Skin epidermis (tissue), 12 donors: ENCODE measurements at regions not wholly inside any gene's neighbourhood (a gene's known extent, or its start where the extent isn't known, plus 50 kb on each side); places are given as distances from the start of the nearest gene placed in this dataset.

Experiments
- H3K27ac ChIP-seq, 21 experiments: fragments of 200-600 bp; sonication (generic) in 11 of 21; one replicate each; pipeline ENCODE4 v1.5.0; 2020; ENCODE audit warnings: mild to moderate bottlenecking in 3 of 21, inconsistent platforms in 2 of 21, moderate library complexity in 2 of 21
- H3K4me3 ChIP-seq, 7 experiments: fragments of 200-600 bp; sonication (generic) in 2 of 7; one replicate each; pipeline ENCODE4 v1.5.0; 2020; ENCODE audit warnings: inconsistent platforms in 2 of 7, mild to moderate bottlenecking in 2 of 7, moderate library complexity in 1 of 7

- Histone ChIP-seq H3K4me3 (no peak overlapping the region), H3K27ac (peak overlapping the region in 9 of 21 experiments; percentile 29 to 81 (median 65))
These were observed 64.3 kb downstream of the MRPL14 start for GRCh38 chr6:44062771-44063560.

- H3K4me3 ChIP-seq = no peak overlapping the region
- H3K27ac ChIP-seq = peak overlapping the region in 5 of 21 experiments; percentile 29 to 76 (median 66)
These were observed 65.0 kb downstream of the MRPL14 start for GRCh38 chr6:44062105-44062770.

GRCh38 chr6:44061375-44062104 lies 65.7 kb downstream of the MRPL14 start:
- H3K27ac ChIP-seq = peak overlapping the region in 5 of 21 experiments; percentile 10 to 66 (median 30)
- H3K4me3 ChIP-seq = no peak overlapping the region

GRCh38 chr6:44060612-44061374 lies 66.5 kb downstream of the MRPL14 start:
- no peak overlapping the region for H3K4me3 ChIP-seq
- H3K27ac ChIP-seq = peak overlapping the region in 4 of 21 experiments; percentile 10 to 66 (median 42)

GRCh38 chr6:44059359-44060346 lies 67.6 kb downstream of the MRPL14 start:
- peak overlapping the region in 19 of 21 experiments; percentile 8 to 89 (median 65) for H3K27ac ChIP-seq
- no peak overlapping the region for H3K4me3 ChIP-seq

GRCh38 chr6:44058617-44059358 lies 68.5 kb downstream of the MRPL14 start:
- Histone ChIP-seq H3K4me3 (no peak overlapping the region), H3K27ac (peak overlapping the region in 20 of 21 experiments; percentile 8 to 89 (median 64))

GRCh38 chr6:44057931-44058616 lies 69.2 kb downstream of the MRPL14 start:
- no peak overlapping the region for H3K4me3 ChIP-seq
- H3K27ac ChIP-seq = peak overlapping the region in 11 of 21 experiments; percentile 37 to 79 (median 66)

- Histone ChIP-seq H3K27ac (peak overlapping the region in 10 of 21 experiments; percentile 20 to 75 (median 44)), H3K4me3 (no peak overlapping the region)
These were observed 69.9 kb downstream of the MRPL14 start for GRCh38 chr6:44057238-44057930.

- no peak overlapping the region for H3K4me3 ChIP-seq
- peak overlapping the region in 7 of 21 experiments; percentile 26 to 75 (median 47) for H3K27ac ChIP-seq
These were observed 70.6 kb downstream of the MRPL14 start for GRCh38 chr6:44056392-44057237.

GRCh38 chr6:44054721-44055559 lies 72.3 kb downstream of the MRPL14 start:
- H3K27ac ChIP-seq = peak overlapping the region in 5 of 21 experiments; percentile 28 to 69 (median 54)
- H3K4me3 ChIP-seq = no peak overlapping the region

- no peak overlapping the region for H3K4me3 ChIP-seq
- H3K27ac ChIP-seq = peak overlapping the region in 5 of 21 experiments; percentile 28 to 69 (median 54)
These were observed 73.3 kb downstream of the MRPL14 start for GRCh38 chr6:44053760-44054556.

GRCh38 chr6:44053106-44053756 lies 74.0 kb downstream of the MRPL14 start:
- Histone ChIP-seq H3K27ac (peak overlapping the region in 6 of 21 experiments; percentile 22 to 53 (median 45)), H3K4me3 (no peak overlapping the region)

GRCh38 chr6:44052419-44053023 lies 74.7 kb downstream of the MRPL14 start:
- H3K27ac ChIP-seq = peak overlapping the region in 5 of 21 experiments; percentile 10 to 53 (median 40)
- no peak overlapping the region for H3K4me3 ChIP-seq
